GM10248 (cell line): ENCODE measurements at regions not wholly inside any gene's neighbourhood (a gene's known extent, or its start where the extent isn't known, plus 50 kb on each side); places are given as distances from the start of the nearest gene placed in this dataset.

Experiments used
- CTCF ChIA-PET: fragments of 300-600 bp; sonication (Branson Sonifier 250); formaldehyde crosslinking; extraction: SDS; loops from one replicate; lab custom pipeline; 2021; ENCODE audit warnings: antibody characterized with exemption; lab: Yijun Ruan, JAX
- POLR2A ChIA-PET: fragments of 350-650 bp; sonication (Branson Sonifier 250); formaldehyde crosslinking; extraction: SDS; loops from one replicate; lab custom pipeline; 2020; ENCODE audit warnings: antibody characterized with exemption; lab: Yijun Ruan, JAX
- DNase-seq: peaks from one replicate; pipeline ENCODE4 v3.0.0; 2012; ENCODE audit errors: extremely low spot score
- TF ChIP-seq, protein P1 (sequence below): IDR thresholded peaks from 2 replicates; pipeline ENCODE4 v1.5.1; 2012; ENCODE audit warnings: mild to moderate bottlenecking, low read depth; ENCODE audit errors: extremely low read depth, missing control alignments, control extremely low read depth

DNA sequence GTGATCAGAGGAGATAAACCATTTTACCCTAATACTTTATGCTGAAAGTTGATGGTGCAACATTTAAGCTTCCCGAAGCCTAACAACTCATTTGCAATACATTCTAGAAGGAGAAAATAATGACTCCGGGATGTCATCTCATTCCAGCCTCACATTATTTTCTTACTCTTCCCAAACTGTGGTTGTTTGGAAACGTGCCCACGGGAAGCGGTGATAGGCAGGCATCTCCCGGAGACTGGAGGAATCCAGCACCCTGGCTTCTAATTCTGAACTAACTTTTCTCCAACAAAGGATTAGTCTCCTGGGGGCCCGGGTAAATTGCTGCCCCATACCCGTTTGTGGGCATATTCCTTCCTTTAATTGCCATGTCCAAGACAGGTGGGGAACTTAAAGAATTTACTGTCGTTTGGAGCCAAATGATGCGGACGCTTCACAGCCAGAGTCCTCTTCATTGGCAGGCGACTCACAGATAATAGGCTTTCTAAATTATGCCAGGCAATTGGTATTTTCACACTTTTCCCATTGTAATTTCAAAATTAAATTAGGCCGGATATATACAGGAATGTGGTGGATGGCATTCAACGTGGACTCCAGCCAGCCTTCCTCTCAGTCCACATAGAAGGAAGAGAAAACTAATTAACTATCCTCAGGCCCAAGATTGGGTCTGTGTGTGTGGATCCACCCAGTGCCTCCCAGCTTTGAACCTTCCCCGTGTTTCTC lies 278.1 kb downstream of the AJAP1 start:
- CTCF ChIA-PET = no interaction called here
- POLR2A ChIA-PET = no interaction called here
- TF ChIP-seq, protein P1, sequence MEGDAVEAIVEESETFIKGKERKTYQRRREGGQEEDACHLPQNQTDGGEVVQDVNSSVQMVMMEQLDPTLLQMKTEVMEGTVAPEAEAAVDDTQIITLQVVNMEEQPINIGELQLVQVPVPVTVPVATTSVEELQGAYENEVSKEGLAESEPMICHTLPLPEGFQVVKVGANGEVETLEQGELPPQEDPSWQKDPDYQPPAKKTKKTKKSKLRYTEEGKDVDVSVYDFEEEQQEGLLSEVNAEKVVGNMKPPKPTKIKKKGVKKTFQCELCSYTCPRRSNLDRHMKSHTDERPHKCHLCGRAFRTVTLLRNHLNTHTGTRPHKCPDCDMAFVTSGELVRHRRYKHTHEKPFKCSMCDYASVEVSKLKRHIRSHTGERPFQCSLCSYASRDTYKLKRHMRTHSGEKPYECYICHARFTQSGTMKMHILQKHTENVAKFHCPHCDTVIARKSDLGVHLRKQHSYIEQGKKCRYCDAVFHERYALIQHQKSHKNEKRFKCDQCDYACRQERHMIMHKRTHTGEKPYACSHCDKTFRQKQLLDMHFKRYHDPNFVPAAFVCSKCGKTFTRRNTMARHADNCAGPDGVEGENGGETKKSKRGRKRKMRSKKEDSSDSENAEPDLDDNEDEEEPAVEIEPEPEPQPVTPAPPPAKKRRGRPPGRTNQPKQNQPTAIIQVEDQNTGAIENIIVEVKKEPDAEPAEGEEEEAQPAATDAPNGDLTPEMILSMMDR = no peak
- no peak for DNase-seq

GRCh38 chr1:4931486-4931885 lies 277.1 kb downstream of the AJAP1 start:
- ChIA-PET CTCF (no interaction called here), POLR2A (no interaction called here)
- TF ChIP-seq, protein P1 = no peak
- no peak for DNase-seq

- DNase-seq = no peak
- CTCF ChIA-PET = no interaction called here
- POLR2A ChIA-PET = no interaction called here
- TF ChIP-seq, protein P1 = no peak
These were observed 273.8 kb downstream of the AJAP1 start for GRCh38 chr1:4928186-4928585.

- ChIA-PET POLR2A (no interaction called here), CTCF (no interaction called here)
- no peak for DNase-seq
- TF ChIP-seq, protein P1 = no peak
These were observed 269.9 kb downstream of the AJAP1 start for GRCh38 chr1:4924356-4924755.

DNA sequence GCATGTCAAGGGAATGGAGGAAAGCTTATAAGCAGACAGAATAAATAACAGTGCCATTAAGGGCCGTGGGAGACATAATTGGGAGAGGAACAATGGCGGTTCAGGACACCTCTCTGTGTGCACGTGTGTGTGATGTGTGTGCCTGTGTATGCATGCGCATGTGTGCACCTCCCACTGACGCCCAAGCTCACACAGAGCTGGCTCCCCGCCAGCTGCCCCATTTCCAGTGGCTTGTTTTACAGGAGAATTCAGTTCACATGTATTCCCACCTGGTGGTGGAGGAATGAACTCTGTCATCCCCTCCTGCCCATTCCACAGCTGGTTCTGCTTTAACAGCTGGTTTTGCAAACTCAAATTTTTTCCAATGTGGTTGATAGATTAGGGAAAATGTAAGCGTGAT lies 262.2 kb downstream of the AJAP1 start:
- TF ChIP-seq, protein P1 = no peak
- DNase-seq = no peak
- CTCF ChIA-PET = no interaction called here
- POLR2A ChIA-PET = no interaction called here

GRCh38 chr1:4915154-4915553 lies 260.7 kb downstream of the AJAP1 start:
- POLR2A ChIA-PET = no interaction called here
- no peak for DNase-seq
- TF ChIP-seq, protein P1 = no peak
- CTCF ChIA-PET = no interaction called here
